B cell (primary cell): ENCODE measurements at regions not wholly inside any gene's neighbourhood (a gene's known extent, or its start where the extent isn't known, plus 50 kb on each side); places are given as distances from the start of the nearest gene placed in this dataset.

Experiments
- ATAC-seq: fragments of 200-7000 bp; cut with Tn5 transposase; one replicate; pipeline ENCODE4 v1.10.0; 2021; ENCODE audit warnings: low read depth, mild to moderate bottlenecking, moderate number of reproducible peaks, moderate library complexity
- CTCF ChIA-PET: fragments of 350-600 bp; sonication (Branson Sonifier 250); formaldehyde crosslinking; loops from one replicate; lab custom pipeline; 2021; ENCODE audit warnings: antibody characterized with exemption, inconsistent platforms; lab: Charles Lee
- POLR2A ChIA-PET: fragments of 350-600 bp; sonication (Branson Sonifier 250); formaldehyde crosslinking; loops from one replicate; lab custom pipeline; 2021; ENCODE audit warnings: antibody characterized with exemption; lab: Charles Lee
- DNase-seq: peaks from one replicate; pipeline ENCODE4 v3.0.0; 2013
- H2AFZ ChIP-seq: 2 replicates; pipeline ENCODE4 v1.6.1; 2012; ENCODE audit warnings: mild to moderate bottlenecking, low read depth, low read length; ENCODE audit not compliant: insufficient read depth, poor library complexity, severe bottlenecking
- H3K27ac ChIP-seq, 2 donors: 1 replicate in 1 of 2; 2 replicates in 1 of 2; pipeline ENCODE4 v1.5.1; 2012 to 2013; ENCODE audit warnings: low read length in 2 of 2, mild to moderate bottlenecking in 2 of 2, moderate library complexity in 1 of 2
- H3K27me3 ChIP-seq, 4 experiments: fragments of 200-600 bp in 1 of 4; sonication (generic) in 1 of 4; replicated peaks in 1 of 4; 1 replicate in 2 of 4; 2 replicates in 2 of 4; pipeline versions ENCODE4 v1.6.1 to v1.7.0; 2013 to 2016; ENCODE audit warnings: low read length in 3 of 4, mild to moderate bottlenecking in 2 of 4, mixed read lengths in 1 of 4, moderate library complexity in 1 of 4; ENCODE audit not compliant: insufficient read depth in 4 of 4, control insufficient read depth in 3 of 4; ENCODE audit errors: control extremely low read depth in 1 of 4
- H3K36me3 ChIP-seq, 2 experiments: replicated peaks in 1 of 2; 1 replicate in 1 of 2; 2 replicates in 1 of 2; pipeline versions ENCODE4 v1.6.1 to v1.7.1; 2013; ENCODE audit warnings: low read length in 1 of 2; ENCODE audit not compliant: insufficient read depth in 2 of 2, control insufficient read depth in 1 of 2; ENCODE audit errors: control extremely low read depth in 1 of 2, extremely low read depth in 1 of 2
- H3K4me1 ChIP-seq, 2 donors: fragments of 200-600 bp in 1 of 2; sonication (generic) in 1 of 2; 1 replicate in 1 of 2; 2 replicates in 1 of 2; pipeline versions ENCODE4 v1.5.1 to v1.6.1; 2013 to 2017; ENCODE audit warnings: low read length in 2 of 2; ENCODE audit not compliant: control insufficient read depth in 2 of 2, insufficient read depth in 2 of 2
- H3K4me2 ChIP-seq: replicated peaks from 2 replicates; pipeline ENCODE3; 2012; ENCODE audit warnings: mild to moderate bottlenecking, low read depth, low read length; ENCODE audit not compliant: poor library complexity, severe bottlenecking
- H3K4me3 ChIP-seq, 5 experiments: fragments of 200-600 bp in 1 of 5; sonication (generic) in 1 of 5; 1 replicate in 3 of 5; 2 replicates in 2 of 5; pipeline versions ENCODE4 v1.5.1 to v1.7.0; 2011 to 2016; ENCODE audit warnings: low read length in 4 of 5, mild to moderate bottlenecking in 4 of 5, low read depth in 2 of 5, control low read depth in 1 of 5, moderate library complexity in 1 of 5; ENCODE audit not compliant: insufficient read depth in 1 of 5; ENCODE audit errors: control extremely low read depth in 1 of 5, extremely low read depth in 1 of 5
- H3K79me2 ChIP-seq: fragments of 200-600 bp; sonication (generic); one replicate; pipeline ENCODE4 v1.6.0; 2016; ENCODE audit warnings: low read length; ENCODE audit not compliant: control insufficient read depth, insufficient read depth
- H3K9ac ChIP-seq: fragments of 200-600 bp; sonication (generic); 2 replicates; pipeline ENCODE4 v1.6.1; 2017; ENCODE audit warnings: mild to moderate bottlenecking, low read length, moderate library complexity
- H3K9me3 ChIP-seq, 3 donors: one replicate each; pipeline versions ENCODE4 v1.6.1 to v1.7.1; 2013; ENCODE audit warnings: low read length in 2 of 3; ENCODE audit not compliant: control insufficient read depth in 2 of 3, insufficient read depth in 1 of 3; ENCODE audit errors: control extremely low read depth in 1 of 3
- H4K20me1 ChIP-seq: 2 replicates; pipeline ENCODE4 v1.6.0; 2012; ENCODE audit warnings: mild to moderate bottlenecking, low read length; ENCODE audit not compliant: insufficient read depth, control insufficient read depth, poor library complexity, severe bottlenecking
- H3K27ac Mint-ChIP-seq: one replicate; pipeline ENCODE4 v1.8.0; 2021; ENCODE audit warnings: mixed read lengths
- H3K27me3 Mint-ChIP-seq: one replicate; pipeline ENCODE4 v1.8.0; 2021; ENCODE audit warnings: mixed read lengths
- H3K4me1 Mint-ChIP-seq: one replicate; pipeline ENCODE4 v1.8.0; 2021; ENCODE audit warnings: mixed read lengths
- H3K4me3 Mint-ChIP-seq: one replicate; pipeline ENCODE4 v1.8.0; 2021; ENCODE audit warnings: mixed read lengths
- H3K9me3 Mint-ChIP-seq: one replicate; pipeline ENCODE4 v1.8.0; 2022; ENCODE audit warnings: mixed read lengths; ENCODE audit not compliant: insufficient read depth
- EZH2 ChIP-seq: IDR thresholded peaks from 2 replicates; pipeline ENCODE4 v1.6.1; 2012; ENCODE audit warnings: borderline replicate concordance, low read depth, mild to moderate bottlenecking, moderate library complexity, low read length; ENCODE audit not compliant: insufficient read depth, poor library complexity, severe bottlenecking
- WGBS: methylation state at CpG from one replicate; pipeline ENCODE4 v1.1.5; 2013; ENCODE audit warnings: missing lambda C conversion rate; ENCODE audit not compliant: insufficient coverage; 5-methylcytosine and 5-hydroxymethylcytosine counted together
- intact Hi-C: fragments of 100-400 bp; cut with micrococcal nuclease; formaldehyde crosslinking; loops from one replicate; pipeline ENCODE4 v1.10.0; 2022
- TF ChIP-seq, protein P1 (sequence below): fragments of 200-600 bp; IDR thresholded peaks from one replicate; pipeline ENCODE4 v1.8.0; 2022; ENCODE audit warnings: antibody characterized with exemption, mild to moderate bottlenecking

- DNase-seq: no peak
- ATAC-seq: no peak
- no peak overlapping the region for H3K27ac ChIP-seq
- H3K4me3 ChIP-seq: no peak overlapping the region
- Mint-ChIP-seq H3K27ac (no peak overlapping the region), H3K4me3 (no peak overlapping the region), H3K4me1 (peaks cover 8% of the 10 kb centered on the region), H3K27me3 (no peaks in the 10 kb centered on the region), H3K9me3 (no peaks in the 10 kb centered on the region)
- intact Hi-C loops: no loop called here
- no peak overlapping the region for H3K4me2 ChIP-seq
- ChIA-PET CTCF (interaction anchor here (7.8 kb wide), 1 partner anchor 177 kb away, joined by 228 read pairs; no protein-coding TSS in a partner anchor), POLR2A (no interaction called here)
- no peaks in the 10 kb centered on the region for H3K27me3 ChIP-seq
- no peaks in the 10 kb centered on the region for H4K20me1 ChIP-seq
- no peak overlapping the region for H3K9ac ChIP-seq
- H3K4me1 ChIP-seq: peaks cover 4% of the 10 kb centered on the region in 2 donors
- no peaks in the 10 kb centered on the region for H3K79me2 ChIP-seq
- H3K36me3 ChIP-seq: no peaks in the 10 kb centered on the region
- no peaks in the 10 kb centered on the region for H3K9me3 ChIP-seq
- TF ChIP-seq, protein P1, sequence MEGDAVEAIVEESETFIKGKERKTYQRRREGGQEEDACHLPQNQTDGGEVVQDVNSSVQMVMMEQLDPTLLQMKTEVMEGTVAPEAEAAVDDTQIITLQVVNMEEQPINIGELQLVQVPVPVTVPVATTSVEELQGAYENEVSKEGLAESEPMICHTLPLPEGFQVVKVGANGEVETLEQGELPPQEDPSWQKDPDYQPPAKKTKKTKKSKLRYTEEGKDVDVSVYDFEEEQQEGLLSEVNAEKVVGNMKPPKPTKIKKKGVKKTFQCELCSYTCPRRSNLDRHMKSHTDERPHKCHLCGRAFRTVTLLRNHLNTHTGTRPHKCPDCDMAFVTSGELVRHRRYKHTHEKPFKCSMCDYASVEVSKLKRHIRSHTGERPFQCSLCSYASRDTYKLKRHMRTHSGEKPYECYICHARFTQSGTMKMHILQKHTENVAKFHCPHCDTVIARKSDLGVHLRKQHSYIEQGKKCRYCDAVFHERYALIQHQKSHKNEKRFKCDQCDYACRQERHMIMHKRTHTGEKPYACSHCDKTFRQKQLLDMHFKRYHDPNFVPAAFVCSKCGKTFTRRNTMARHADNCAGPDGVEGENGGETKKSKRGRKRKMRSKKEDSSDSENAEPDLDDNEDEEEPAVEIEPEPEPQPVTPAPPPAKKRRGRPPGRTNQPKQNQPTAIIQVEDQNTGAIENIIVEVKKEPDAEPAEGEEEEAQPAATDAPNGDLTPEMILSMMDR: no peak
- TF ChIP-seq EZH2: no peak
- H2AFZ ChIP-seq: no peak overlapping the region
These were observed 52.4 kb upstream of the AGPS start for GRCh38 chr2:177340158-177340557.

GRCh38 chr2:177342736-177343135 is 49.8 kb upstream of the AGPS start:
- H3K4me1 ChIP-seq: peaks cover 4% of the 10 kb centered on the region in 2 donors
- no peaks in the 10 kb centered on the region for H3K27me3 ChIP-seq
- H3K36me3 ChIP-seq: no peaks in the 10 kb centered on the region
- Mint-ChIP-seq H3K27ac (no peak overlapping the region), H3K4me1 (peaks cover 8% of the 10 kb centered on the region), H3K27me3 (no peaks in the 10 kb centered on the region), H3K9me3 (no peaks in the 10 kb centered on the region), H3K4me3 (no peak overlapping the region)
- H2AFZ ChIP-seq: no peak overlapping the region
- CTCF ChIA-PET: interaction anchor here (1.3 to 5.2 kb wide), 2 partner anchors 9 to 10 kb away, joined by 4 to 25 read pairs; no protein-coding TSS in a partner anchor
- H3K27ac ChIP-seq: no peak overlapping the region
- no peak for ATAC-seq
- WGBS: 100% methylated on average over 4 of the region's 4 CpGs
- H4K20me1 ChIP-seq: no peaks in the 10 kb centered on the region
- intact Hi-C loops: no loop called here
- no peaks in the 10 kb centered on the region for H3K79me2 ChIP-seq
- POLR2A ChIA-PET: no interaction called here
- no peaks in the 10 kb centered on the region for H3K9me3 ChIP-seq
- H3K4me3 ChIP-seq: no peak overlapping the region
- H3K4me2 ChIP-seq: no peak overlapping the region
- DNase-seq: no peak
- TF ChIP-seq EZH2: no peak
- TF ChIP-seq, protein P1: no peak
- H3K9ac ChIP-seq: no peak overlapping the region
